Activated CD4-positive, alpha-beta T cell treated with anti-CD3 and anti-CD28 coated beads for 36 hours (primary cell): ENCODE measurements at regions not wholly inside any gene's neighbourhood (a gene's known extent, or its start where the extent isn't known, plus 50 kb on each side); places are given as distances from the start of the nearest gene placed in this dataset.

Experiments used
- ATAC-seq: fragments of 200-7000 bp; cut with Tn5 transposase; one replicate; pipeline ENCODE4 v1.10.0; 2021; ENCODE audit warnings: mild to moderate bottlenecking, moderate library complexity
- CTCF ChIA-PET: fragments of 350-600 bp; sonication (Branson Sonifier 250); formaldehyde crosslinking; loops from one replicate; lab custom pipeline; 2021; ENCODE audit warnings: antibody characterized with exemption; lab: Charles Lee
- POLR2A ChIA-PET: fragments of 350-600 bp; sonication (Branson Sonifier 250); formaldehyde crosslinking; loops from one replicate; lab custom pipeline; 2021; ENCODE audit warnings: antibody characterized with exemption, inconsistent platforms; lab: Charles Lee
- DNase-seq: peaks from one replicate; pipeline ENCODE4 v3.0.0-alpha.2; 2020
- H3K27ac Mint-ChIP-seq: one replicate; pipeline ENCODE4 v1.8.0; 2021; ENCODE audit warnings: mixed read lengths
- H3K27me3 Mint-ChIP-seq: one replicate; pipeline ENCODE4 v1.8.0; 2021; ENCODE audit warnings: mixed read lengths
- H3K36me3 Mint-ChIP-seq: one replicate; pipeline ENCODE4 v1.8.0; 2021; ENCODE audit warnings: low read depth, mixed read lengths
- H3K4me1 Mint-ChIP-seq: one replicate; pipeline ENCODE4 v1.8.0; 2021; ENCODE audit warnings: mixed read lengths
- H3K4me3 Mint-ChIP-seq: one replicate; pipeline ENCODE4 v1.8.0; 2021; ENCODE audit warnings: mild to moderate bottlenecking, moderate library complexity, mixed read lengths
- H3K9me3 Mint-ChIP-seq: one replicate; pipeline ENCODE4 v1.8.0; 2021; ENCODE audit warnings: low read depth, mixed read lengths
- intact Hi-C, 2 experiments: fragments of 100-400 bp; cut with DNase I in 1 of 2; cut with micrococcal nuclease in 1 of 2; formaldehyde crosslinking; loops; one replicate each; pipeline versions ENCODE4 v1.14.2 to v1.15.1; 2022 to 2024; cut with DNase I, micrococcal nuclease

GRCh38 chr6:105892577-105893262, 193.4 kb upstream of the PRDM1 start:
- peaks cover 2% of the 10 kb centered on the region for H3K27me3 Mint-ChIP-seq
- ChIA-PET POLR2A (no interaction called here), CTCF (interaction anchor here (1.9 kb wide), 1 partner anchor 12 kb away, joined by 7 read pairs; no protein-coding TSS in a partner anchor)
- no peak for DNase-seq
- no peaks in the 10 kb centered on the region for H3K36me3 Mint-ChIP-seq
- no peak for ATAC-seq
- no peaks in the 10 kb centered on the region for H3K9me3 Mint-ChIP-seq
- intact Hi-C loops: no loop called here
- H3K4me1 Mint-ChIP-seq: peaks cover 5% of the 10 kb centered on the region
- H3K27ac Mint-ChIP-seq: no peak overlapping the region
- no peak overlapping the region for H3K4me3 Mint-ChIP-seq

- ATAC-seq: no peak
- intact Hi-C loops: no loop called here
- no peak overlapping the region for H3K4me3 Mint-ChIP-seq
- DNase-seq: no peak
- CTCF ChIA-PET: no interaction called here
- peaks cover 7% of the 10 kb centered on the region for H3K4me1 Mint-ChIP-seq
- POLR2A ChIA-PET: no interaction called here
- H3K27ac Mint-ChIP-seq: no peak overlapping the region
- no peaks in the 10 kb centered on the region for H3K9me3 Mint-ChIP-seq
- H3K36me3 Mint-ChIP-seq: no peaks in the 10 kb centered on the region
- peaks cover 2% of the 10 kb centered on the region for H3K27me3 Mint-ChIP-seq
Observed at GRCh38 chr6:105890521-105891244, 195.5 kb upstream of the PRDM1 start.

- DNase-seq: no peak
- H3K9me3 Mint-ChIP-seq: no peaks in the 10 kb centered on the region
- H3K4me3 Mint-ChIP-seq: no peak overlapping the region
- peaks cover 8% of the 10 kb centered on the region for H3K4me1 Mint-ChIP-seq
- peaks cover 2% of the 10 kb centered on the region for H3K27me3 Mint-ChIP-seq
- H3K27ac Mint-ChIP-seq: no peak overlapping the region
- intact Hi-C loops: no loop called here
- ATAC-seq: no peak
- H3K36me3 Mint-ChIP-seq: no peaks in the 10 kb centered on the region
- POLR2A ChIA-PET: no interaction called here
- CTCF ChIA-PET: no interaction called here
Observed at GRCh38 chr6:105889902-105890301, 196.2 kb upstream of the PRDM1 start.

GRCh38 chr6:105886814-105887544, 199.2 kb upstream of the PRDM1 start:
- H3K27ac Mint-ChIP-seq: no peak overlapping the region
- POLR2A ChIA-PET: no interaction called here

GRCh38 chr6:105886066-105886813, 199.9 kb upstream of the PRDM1 start:
- no peak for DNase-seq
- no peak overlapping the region for H3K27ac Mint-ChIP-seq
- no peaks in the 10 kb centered on the region for H3K36me3 Mint-ChIP-seq
- no peak overlapping the region for H3K4me3 Mint-ChIP-seq
- no peak for ATAC-seq
- ChIA-PET POLR2A (no interaction called here), CTCF (no interaction called here)
- peaks cover 5% of the 10 kb centered on the region for H3K27me3 Mint-ChIP-seq
- peaks cover 3% of the 10 kb centered on the region for H3K4me1 Mint-ChIP-seq
- H3K9me3 Mint-ChIP-seq: no peaks in the 10 kb centered on the region
- intact Hi-C loops: no loop called here

More at GRCh38 chr6:105886814-105887544, 199.2 kb upstream of the PRDM1 start:
- intact Hi-C loops: no loop called here
- Mint-ChIP-seq H3K27me3 (no peaks in the 10 kb centered on the region), H3K4me3 (no peak overlapping the region), H3K4me1 (peaks cover 3% of the 10 kb centered on the region), H3K9me3 (no peaks in the 10 kb centered on the region), H3K36me3 (no peaks in the 10 kb centered on the region)
- DNase-seq (no peak), ATAC-seq (no peak)
- CTCF ChIA-PET: interaction anchor here (0.6 kb wide), 1 partner anchor 393 kb away, joined by 3 read pairs; no protein-coding TSS in a partner anchor

- POLR2A ChIA-PET: no interaction called here
- H3K4me3 Mint-ChIP-seq: no peak overlapping the region
- no peaks in the 10 kb centered on the region for H3K36me3 Mint-ChIP-seq
- peaks cover 9% of the 10 kb centered on the region for H3K27me3 Mint-ChIP-seq
- CTCF ChIA-PET: interaction anchor here (0.6 kb wide), 1 partner anchor 1229 kb away, joined by 4 read pairs; no protein-coding TSS in a partner anchor
- intact Hi-C loops: loop anchor here in 1 of 2 experiments (5.0 kb wide), 1 partner anchor 98 kb away; no protein-coding TSS in a partner anchor
- H3K27ac Mint-ChIP-seq: no peak overlapping the region
- no peak for DNase-seq
- no peaks in the 10 kb centered on the region for H3K9me3 Mint-ChIP-seq
- H3K4me1 Mint-ChIP-seq: peaks cover 15% of the 10 kb centered on the region
- ATAC-seq: no peak
Observed at GRCh38 chr6:105884426-105884825, 201.7 kb upstream of the PRDM1 start.

- intact Hi-C loops: loop anchor here in 1 of 2 experiments (5.0 kb wide), 1 partner anchor 98 kb away; no protein-coding TSS in a partner anchor
- ATAC-seq (no peak), DNase-seq (no peak)
- ChIA-PET POLR2A (no interaction called here), CTCF (interaction anchor here (0.5 to 1.2 kb wide), 4 partner anchors 109 to 1230 kb away, joined by 3 to 8 read pairs (median 4); no protein-coding TSS in a partner anchor)
- H3K36me3 Mint-ChIP-seq: no peaks in the 10 kb centered on the region
- no peaks in the 10 kb centered on the region for H3K9me3 Mint-ChIP-seq
- H3K4me1 Mint-ChIP-seq: peaks cover 18% of the 10 kb centered on the region
- no peak overlapping the region for H3K4me3 Mint-ChIP-seq
- no peak overlapping the region for H3K27ac Mint-ChIP-seq
- H3K27me3 Mint-ChIP-seq: peaks cover 9% of the 10 kb centered on the region
Observed at GRCh38 chr6:105884011-105884410, 202.1 kb upstream of the PRDM1 start.

- no peaks in the 10 kb centered on the region for H3K9me3 Mint-ChIP-seq
- H3K27me3 Mint-ChIP-seq: peaks cover 18% of the 10 kb centered on the region
- no peaks in the 10 kb centered on the region for H3K36me3 Mint-ChIP-seq
- ATAC-seq (no peak), DNase-seq (no peak)
- intact Hi-C loops: loop anchor here in 1 of 2 experiments (5.0 kb wide), 1 partner anchor 99 kb away; no protein-coding TSS in a partner anchor
- POLR2A ChIA-PET: no interaction called here
- H3K27ac Mint-ChIP-seq: no peak overlapping the region
- CTCF ChIA-PET: interaction anchor here (1.1 to 1.3 kb wide), 4 partner anchors 82 to 451 kb away, joined by 3 to 4 read pairs (median 3); no protein-coding TSS in a partner anchor
- H3K4me3 Mint-ChIP-seq: no peak overlapping the region
- H3K4me1 Mint-ChIP-seq: peaks cover 18% of the 10 kb centered on the region
Observed at GRCh38 chr6:105882828-105883227, 203.3 kb upstream of the PRDM1 start.

- no peaks in the 10 kb centered on the region for H3K36me3 Mint-ChIP-seq
- POLR2A ChIA-PET: interaction anchor here (0.6 kb wide), 1 partner anchor 424 kb away, joined by 6 read pairs; no protein-coding TSS in a partner anchor
- no peaks in the 10 kb centered on the region for H3K9me3 Mint-ChIP-seq
- intact Hi-C loops: loop anchor here in 1 of 2 experiments (5.0 kb wide), 1 partner anchor 100 kb away; no protein-coding TSS in a partner anchor
- CTCF ChIA-PET: interaction anchor here (1.1 to 1.3 kb wide), 2 partner anchors 81 to 451 kb away, joined by 3 to 4 read pairs; no protein-coding TSS in a partner anchor
- DNase-seq (no peak), ATAC-seq (no peak)
- H3K4me1 Mint-ChIP-seq: peaks cover 18% of the 10 kb centered on the region
- H3K4me3 Mint-ChIP-seq: no peak overlapping the region
- H3K27me3 Mint-ChIP-seq: peaks cover 20% of the 10 kb centered on the region
- H3K27ac Mint-ChIP-seq: no peak overlapping the region
Observed at GRCh38 chr6:105882121-105882803, 203.9 kb upstream of the PRDM1 start.

- no peak overlapping the region for H3K27ac Mint-ChIP-seq
- peaks cover 18% of the 10 kb centered on the region for H3K4me1 Mint-ChIP-seq
- no peak overlapping the region for H3K4me3 Mint-ChIP-seq
- H3K9me3 Mint-ChIP-seq: no peaks in the 10 kb centered on the region
- H3K27me3 Mint-ChIP-seq: peaks cover 22% of the 10 kb centered on the region
- intact Hi-C loops: loop anchor here in 1 of 2 experiments (2.0 to 5.0 kb wide), 3 partner anchors 17 to 101 kb away; no protein-coding TSS in a partner anchor
- DNase-seq (no peak), ATAC-seq (no peak)
- CTCF ChIA-PET: interaction anchor here (1.1 kb wide), 1 partner anchor 450 kb away, joined by 4 read pairs; no protein-coding TSS in a partner anchor
- POLR2A ChIA-PET: no interaction called here
- no peaks in the 10 kb centered on the region for H3K36me3 Mint-ChIP-seq
Observed at GRCh38 chr6:105881608-105882007, 204.5 kb upstream of the PRDM1 start.
